HG02973 (cell line): ENCODE measurements at regions not wholly inside any gene's neighbourhood (a gene's known extent, or its start where the extent isn't known, plus 50 kb on each side); places are given as distances from the start of the nearest gene placed in this dataset.
"Not testable (repeated sequence)": the region's sequence is repeated elsewhere in the genome, so short reads cannot be mapped to it uniquely, and the experiment has no call there.

Source experiments
- ATAC-seq: cut with Tn5 transposase; IDR thresholded peaks from one replicate; pipeline ENCODE4 v1.9.1; 2021; ENCODE audit warnings: moderate library complexity; ENCODE audit not compliant: unreplicated experiment

DNA sequence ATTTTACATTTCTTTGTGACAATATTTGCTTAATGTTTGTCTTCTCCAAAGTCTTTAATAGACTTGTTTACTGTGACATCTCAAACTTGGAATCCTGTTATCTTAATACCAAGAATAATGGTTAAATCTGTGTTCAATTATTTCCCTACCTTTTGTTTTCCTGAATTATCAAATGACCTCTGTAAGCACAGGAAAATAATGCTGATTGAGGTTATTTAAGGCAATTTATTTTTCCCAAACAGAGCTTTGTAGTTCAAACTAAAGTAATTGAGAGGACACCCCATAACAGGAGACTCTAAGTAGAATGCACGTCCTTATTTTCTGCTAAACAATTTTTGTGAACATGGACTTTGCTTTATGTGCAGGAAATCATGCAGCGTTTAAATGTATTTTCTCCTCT is 195.0 kb downstream of the BTBD3 start:
- ATAC-seq = no peak

DNA sequence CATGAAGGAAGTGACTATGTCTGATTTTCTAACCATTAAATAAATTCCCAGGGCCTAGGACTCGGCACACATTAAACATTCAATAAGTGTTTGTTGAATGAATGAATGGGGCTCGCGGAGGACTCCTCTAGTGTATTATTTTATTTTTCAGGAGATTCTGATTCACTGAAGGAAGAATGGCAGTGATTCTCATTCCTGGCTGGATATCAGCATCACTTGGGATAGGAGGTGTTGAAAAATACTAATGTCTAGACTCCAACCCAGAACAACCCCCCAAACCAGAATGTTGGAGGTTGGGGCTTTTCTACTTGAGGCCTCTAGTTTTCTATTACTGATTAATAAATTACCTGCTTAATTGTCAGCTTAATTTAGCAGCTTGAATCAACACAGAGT is 195.4 kb downstream of the BTBD3 start:
- no peak for ATAC-seq

DNA sequence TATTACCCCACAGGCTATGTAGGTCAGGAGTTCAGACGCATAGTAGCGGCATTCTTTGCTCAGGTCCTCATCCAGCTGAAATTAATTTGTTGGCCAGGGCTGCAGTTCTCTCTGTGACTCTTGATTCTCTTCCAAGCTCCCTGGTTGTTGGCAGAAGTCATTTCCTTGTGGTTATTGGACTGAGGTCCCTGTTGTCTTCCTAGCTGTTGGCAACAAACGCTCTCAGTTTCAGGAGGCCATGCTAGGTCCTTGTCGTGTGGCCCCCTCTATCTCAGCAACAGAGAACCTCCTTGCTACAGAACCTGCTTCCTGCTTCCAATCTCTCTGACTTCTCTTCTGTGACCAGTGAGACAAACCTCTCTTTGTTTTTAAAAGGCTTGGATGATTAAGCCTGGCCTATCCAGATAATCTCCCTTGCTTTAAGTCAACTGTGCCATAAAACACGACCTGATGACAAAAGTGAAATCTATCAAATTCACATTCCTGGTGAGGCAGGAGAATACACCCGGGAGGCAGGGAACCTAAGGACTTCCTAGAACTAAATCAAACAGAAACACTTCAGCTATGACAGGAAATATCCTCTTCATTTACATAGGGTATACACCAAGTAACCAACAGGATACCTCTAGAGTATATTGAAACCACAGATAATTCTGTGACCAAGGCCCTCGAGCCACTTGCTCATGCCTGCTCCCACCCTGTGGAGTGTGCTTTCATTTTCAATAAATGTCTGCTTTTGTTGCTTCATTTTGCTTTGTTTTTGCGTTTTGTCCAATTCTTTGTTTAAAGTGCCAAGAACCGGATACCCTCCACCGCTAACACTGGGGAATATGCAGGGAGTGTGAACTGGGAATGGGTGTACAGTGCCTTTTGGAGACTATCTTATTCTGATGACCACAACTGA is 196.0 kb downstream of the BTBD3 start:
- no peak for ATAC-seq

DNA sequence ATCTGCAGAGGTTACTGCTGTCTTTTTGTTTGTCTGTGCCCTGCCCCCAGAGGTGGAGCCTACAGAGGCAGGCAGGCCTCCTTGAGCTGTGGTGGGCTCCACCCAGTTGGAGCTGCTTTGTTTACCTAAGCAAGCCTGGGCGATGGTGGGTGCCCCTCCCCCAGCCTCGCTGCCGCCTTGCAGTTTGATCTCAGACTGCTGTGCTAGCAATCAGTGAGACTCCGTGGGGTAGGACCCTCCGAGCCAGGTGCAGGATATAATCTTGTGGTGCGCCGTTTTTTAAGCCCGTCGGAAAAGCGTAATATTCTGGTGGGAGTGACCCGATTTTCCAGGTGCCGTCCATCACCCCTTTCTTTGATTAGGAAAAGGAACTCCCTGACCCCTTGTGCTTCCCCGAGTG is 211.4 kb downstream of the BTBD3 start:
- not testable (repeated sequence) for ATAC-seq

DNA sequence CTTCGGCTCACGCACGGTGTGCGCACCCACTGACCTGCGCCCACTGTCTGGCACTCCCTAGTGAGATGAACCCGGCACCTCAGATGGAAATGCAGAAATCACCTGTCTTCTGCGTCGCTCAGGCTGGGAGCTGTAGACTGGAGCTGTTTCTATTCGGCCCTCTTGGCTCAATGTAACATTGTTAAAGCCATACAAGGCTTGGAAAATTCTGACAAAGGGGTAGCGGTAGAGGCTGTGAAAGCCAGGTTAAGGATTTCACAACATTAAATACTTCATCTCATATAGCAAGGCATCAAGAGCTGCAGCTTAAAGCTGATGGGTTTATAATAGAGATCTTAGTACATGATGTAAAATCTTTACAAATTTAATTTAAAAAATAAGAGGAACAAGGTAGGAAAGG is 211.8 kb downstream of the BTBD3 start:
- not testable (repeated sequence) for ATAC-seq

DNA sequence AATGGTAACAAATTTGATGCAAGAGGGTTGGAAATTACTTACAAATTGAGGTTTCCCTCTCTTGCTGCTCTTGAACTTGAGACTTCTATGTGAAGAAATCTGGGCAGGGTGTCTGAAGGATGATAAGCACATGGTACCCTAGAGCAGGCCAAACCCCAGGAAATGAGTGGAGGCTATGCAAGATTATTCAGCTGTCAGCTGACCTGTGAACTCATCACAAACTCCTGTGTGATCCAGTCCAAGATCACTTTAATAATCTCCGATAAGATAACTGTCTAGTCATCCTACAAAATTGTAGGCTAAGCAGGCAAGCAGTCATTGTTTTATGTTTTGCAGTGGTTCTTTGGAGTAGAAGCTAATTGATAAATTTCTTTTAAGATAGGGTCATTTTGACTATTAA is 213.1 kb downstream of the BTBD3 start:
- no peak for ATAC-seq

DNA sequence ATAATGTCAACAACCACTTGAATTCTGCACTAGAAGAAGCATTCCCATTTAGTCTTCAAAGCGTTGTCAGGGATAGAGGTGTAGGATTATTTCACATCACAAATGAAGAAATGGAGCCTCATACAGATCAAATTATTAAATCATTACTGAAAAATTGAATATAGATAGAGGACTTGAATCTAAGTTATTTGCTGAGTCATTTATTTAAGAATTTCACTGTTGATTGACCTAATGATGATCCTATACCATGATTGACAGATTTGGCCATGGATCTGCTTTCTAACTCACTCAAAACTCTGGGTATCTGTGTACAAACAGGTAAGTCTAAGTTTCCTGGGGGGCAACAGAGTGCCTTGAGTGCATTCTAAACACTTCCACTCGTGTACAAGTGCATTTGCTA is 215.9 kb downstream of the BTBD3 start:
- no peak for ATAC-seq

DNA sequence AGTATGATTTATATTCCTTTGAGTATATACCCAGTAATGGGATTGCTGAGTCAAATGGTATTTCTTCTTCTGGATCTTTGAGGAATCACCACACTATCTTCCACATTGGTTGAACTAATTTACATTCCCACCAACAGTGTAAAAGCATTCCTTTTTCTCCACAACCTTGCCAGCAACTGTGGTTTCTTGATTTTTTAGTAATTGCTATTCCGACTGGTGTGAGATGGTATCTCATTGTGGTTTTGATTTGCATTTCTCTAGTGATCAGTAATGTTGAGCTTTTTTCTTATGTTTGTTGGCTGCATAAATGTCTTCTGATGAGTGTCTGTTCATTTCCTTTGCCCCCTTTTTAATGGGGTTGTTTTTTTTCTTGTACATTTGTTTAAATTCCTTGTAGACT is 228.3 kb downstream of the BTBD3 start:
- not testable (repeated sequence) for ATAC-seq

DNA sequence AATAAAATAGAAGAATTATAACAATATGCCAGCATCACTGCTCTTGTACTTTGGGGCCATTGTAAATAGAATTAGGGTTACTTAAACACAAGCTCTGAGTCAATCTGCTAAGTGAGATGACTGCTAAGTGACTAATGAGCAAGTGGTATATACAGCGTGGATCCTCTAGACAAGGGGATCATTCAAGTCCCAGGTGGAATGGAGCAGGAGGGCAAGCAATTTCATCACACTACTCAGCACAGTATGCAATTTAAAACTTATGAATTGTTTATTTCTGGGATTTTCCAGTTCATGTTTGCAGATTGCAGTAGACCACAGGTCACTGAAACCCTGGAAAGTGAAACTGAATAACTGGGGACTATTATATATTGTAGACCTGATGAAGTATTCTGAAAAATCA is 235.3 kb downstream of the BTBD3 start:
- ATAC-seq = no peak

DNA sequence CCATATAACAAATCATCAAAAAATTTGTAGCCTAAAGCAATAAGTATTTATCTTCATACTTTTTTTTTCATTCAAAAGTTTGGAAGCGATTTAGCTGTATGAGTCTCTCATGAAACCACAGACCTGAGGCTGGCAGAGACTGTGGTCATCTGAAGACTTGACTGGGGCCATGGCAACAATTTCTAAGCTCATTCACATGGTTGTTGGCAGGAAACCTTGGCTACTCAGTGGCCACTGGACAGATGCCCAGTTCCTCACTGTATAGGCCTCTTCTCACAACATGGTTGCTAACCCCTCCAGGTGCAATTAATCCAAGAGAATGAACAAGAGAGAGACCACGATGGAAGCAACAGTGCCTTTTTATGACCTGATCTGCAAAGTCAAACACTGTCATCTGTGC is 235.9 kb downstream of the BTBD3 start:
- ATAC-seq = no peak

DNA sequence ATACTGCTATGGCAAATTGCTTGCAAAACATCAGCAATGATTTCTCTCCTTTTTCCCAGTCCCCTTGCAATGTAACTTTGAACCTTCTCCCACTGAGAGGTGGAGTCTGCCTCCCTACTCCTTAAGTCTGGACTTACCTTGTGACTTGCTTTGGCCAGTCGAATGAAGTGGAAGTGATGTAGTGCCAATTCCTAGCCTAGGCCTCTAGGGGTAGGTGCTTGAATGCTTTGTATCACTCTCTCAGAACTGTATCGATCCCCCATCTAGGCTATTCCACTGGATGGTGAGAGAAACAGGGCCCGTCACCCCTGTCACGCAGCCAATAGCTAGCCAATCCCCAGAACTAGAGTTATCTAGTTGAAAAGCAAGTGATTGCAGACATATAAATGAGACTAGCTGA is 238.6 kb downstream of the BTBD3 start:
- ATAC-seq = no peak

DNA sequence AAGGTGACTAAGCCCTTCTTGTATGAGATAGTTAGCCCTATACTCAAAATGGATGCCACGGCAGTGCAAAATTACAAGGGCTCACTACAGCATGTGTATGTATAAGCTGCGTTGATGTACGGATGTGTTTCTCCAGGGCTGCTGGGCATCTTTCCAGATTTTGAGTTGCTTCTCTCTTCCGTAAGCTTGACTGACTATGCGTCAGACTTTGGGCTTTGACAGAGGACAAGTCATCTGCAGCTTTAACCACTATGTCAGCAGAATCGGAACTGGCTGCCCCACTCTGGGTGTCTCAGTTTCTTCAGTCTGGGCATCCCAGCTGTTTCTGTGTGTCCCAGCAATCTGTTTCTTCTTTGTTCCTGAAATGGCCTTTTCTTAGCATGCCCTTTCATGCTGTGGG is 241.6 kb downstream of the BTBD3 start:
- ATAC-seq = no peak

DNA sequence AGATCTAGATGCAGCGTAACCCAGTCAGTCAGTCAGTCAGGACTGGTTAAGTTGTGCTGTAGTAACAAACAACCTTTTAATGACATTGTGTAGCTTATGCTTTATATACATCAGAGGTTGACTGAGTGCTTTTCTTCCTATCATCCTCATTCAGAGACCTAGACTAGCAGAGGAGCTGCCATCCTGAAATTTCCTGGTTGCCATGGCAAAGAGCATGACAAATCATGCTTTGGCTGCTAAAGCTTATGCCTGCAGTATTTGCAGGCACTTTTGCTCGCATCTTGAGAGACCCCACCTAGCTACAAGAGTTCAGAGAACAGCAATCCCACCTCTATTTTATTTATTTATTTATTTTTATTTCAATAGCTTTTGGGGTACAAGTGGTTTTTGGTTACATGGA is 244.0 kb downstream of the BTBD3 start:
- ATAC-seq = no peak

DNA sequence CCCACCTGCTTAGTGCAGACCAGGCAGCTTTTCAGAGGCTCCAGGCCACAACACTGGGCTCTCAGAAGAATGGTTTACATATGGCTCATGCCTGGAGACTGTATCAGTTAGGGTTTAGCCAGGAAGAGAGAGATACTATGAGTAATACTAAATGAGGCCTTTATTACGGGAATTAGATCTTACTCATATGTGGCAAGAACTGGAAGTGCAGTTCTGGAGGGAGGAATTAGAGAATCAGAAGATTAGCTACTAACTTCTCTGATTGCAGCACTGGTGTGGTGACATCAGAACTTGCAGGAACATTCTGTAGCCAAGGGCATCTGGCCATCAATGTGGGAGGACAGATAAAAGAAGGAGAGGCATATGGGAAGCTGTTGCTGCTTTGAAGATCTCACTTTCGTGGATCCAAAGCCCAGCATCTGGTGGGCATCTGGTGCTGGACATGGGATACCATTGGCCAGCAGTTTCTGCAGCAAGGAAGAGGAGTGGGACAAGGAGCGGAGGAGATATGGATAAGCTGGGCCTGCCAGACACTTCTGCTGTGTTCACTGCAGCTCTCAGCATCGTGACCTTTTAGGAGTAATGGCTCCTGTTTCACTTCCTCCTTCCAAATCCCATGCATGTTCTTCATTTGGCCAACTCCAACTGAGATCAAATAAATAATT is 248.5 kb downstream of the BTBD3 start:
- no peak for ATAC-seq

DNA sequence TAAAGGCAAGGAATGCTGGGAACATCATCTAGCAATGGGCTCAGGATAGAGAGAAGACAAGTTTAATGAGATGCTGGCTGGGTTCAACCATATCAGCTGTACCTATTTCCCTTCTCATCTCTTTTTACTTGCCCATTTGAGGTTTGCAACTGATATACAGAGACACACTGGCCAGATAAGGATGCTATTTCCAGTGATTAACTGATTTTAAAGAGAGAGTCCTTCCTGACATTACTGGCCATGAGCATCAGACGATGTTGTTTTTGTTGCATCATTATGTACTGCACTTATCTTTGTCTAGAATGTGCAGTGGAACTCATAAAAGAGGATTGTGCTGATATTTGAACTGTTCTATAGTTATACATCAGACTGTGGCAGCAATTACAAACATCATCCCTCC is 252.7 kb downstream of the BTBD3 start:
- ATAC-seq = no peak

DNA sequence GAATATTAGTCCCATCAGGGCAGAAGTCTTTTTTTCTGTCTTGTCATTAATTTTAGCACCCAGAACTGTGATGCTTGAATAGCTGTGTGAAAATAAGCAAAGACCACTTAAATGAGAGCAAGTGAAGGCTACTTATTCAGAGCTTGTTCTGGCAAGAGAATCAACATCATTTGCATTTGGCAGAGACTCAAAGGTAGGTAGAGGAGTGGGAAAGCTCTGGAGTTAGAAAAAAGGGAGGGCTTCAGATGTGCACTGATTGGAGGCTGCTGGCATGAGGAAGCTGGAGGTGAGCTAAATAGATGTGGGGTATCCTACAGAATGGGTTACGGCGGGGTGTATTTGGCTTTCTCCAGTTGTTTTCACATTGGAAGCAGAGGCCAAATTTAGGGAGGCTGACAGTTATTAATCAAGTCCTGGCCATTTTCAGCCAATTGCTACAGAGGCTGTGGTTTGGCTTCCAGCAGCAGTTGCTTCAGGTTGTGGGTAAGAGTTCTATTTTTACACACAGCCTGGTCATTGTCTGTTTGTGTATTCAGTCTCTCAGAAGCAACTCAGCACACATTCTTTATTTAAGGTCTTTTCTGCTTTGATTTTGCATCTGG is 254.3 kb downstream of the BTBD3 start:
- ATAC-seq = no peak

DNA sequence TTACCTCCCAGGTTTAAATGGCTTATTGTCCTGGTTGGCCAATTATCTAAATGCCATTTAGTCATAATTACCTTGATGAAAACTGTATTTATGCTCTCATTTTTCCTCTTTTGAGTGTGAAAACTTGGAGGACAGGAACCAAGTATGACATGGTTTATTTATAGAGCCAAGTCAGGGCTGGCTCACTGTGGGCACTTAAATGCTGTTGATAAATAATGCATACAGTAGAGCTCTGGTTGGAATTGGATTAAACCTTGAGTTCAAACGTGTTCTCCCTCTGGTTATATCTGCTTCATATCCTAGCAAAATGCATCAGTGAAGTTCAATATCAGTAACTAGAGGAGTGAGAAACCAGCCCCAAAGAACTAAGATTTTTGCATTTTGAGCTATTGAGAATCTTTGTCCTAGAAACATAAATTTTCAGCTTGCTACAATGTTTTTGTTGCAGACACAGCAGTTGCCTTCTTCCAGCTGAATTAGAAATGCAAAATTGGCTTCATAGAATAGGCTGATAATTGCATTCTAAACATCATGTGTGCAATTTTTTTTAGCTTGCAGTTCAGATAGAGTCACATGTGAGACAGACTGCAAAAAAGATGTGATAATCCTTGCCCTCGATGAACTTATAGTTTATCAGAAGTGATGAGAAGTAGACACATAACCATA is 255.8 kb downstream of the BTBD3 start:
- no peak for ATAC-seq

DNA sequence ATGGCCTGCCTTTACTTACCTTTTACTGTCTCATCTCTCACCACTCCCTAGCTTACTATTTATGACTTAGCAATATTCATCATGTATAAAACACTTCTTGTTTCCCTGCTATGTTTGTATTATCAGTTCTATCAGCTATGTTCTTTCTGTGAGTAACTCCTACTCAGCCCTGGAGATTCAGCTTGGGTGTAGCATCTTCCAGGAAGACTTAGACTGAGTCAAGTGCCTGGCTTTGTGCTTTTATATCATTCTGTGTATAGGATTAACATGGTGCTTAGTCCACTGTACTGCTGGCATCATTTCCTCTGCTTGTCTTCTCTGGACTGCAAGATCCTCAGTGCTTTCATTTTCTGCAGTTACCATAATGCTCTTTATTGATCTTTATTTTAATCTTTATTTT is 257.8 kb downstream of the BTBD3 start:
- no peak for ATAC-seq

DNA sequence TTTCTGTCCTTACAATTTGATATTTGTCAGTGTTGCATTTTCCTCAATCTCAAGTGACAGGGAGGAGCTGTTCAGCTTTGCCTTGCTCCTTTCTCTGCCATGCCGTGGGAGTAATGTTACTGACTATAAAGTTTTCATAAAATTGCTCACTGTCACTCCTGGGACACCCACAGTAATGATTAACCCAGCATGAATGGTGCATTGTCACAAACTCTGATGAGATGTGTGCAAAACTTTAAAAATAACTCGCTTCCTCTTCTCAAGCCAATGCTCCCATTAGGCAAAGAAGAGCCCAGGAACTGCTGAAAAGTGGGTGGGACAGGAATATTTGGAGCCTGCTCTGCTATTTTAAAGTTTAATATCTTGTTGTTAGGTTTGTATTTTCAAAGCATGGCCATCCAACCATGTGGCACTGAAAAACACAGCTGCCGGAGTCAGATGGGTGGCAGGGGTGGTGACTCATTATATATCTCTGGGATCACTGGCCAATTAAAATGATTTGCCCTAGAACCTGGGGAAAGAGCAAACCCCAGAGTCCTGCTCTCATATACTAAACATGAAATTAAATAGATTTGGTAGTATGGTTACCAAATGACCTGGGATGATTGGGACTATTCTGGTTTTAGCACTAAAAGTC is 260.1 kb downstream of the BTBD3 start:
- no peak for ATAC-seq

DNA sequence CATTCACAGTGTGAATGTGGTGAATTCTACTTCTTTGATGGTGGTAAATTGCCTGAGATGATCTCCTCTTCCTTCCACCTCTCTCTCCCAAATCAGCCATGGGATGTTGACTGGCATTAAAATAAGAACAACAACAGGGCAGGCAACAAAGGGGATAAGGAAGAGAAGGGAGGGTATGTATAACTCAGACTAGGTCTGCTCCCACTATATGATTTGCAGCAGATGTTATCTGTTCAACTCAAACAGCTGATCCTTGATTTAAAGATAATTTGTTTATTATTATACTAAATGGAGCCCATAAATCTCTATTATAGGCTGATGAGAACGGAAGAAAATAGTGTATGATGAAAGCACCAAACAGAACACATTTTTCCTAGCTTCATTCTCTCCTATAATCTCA is 262.0 kb downstream of the BTBD3 start:
- ATAC-seq = no peak

DNA sequence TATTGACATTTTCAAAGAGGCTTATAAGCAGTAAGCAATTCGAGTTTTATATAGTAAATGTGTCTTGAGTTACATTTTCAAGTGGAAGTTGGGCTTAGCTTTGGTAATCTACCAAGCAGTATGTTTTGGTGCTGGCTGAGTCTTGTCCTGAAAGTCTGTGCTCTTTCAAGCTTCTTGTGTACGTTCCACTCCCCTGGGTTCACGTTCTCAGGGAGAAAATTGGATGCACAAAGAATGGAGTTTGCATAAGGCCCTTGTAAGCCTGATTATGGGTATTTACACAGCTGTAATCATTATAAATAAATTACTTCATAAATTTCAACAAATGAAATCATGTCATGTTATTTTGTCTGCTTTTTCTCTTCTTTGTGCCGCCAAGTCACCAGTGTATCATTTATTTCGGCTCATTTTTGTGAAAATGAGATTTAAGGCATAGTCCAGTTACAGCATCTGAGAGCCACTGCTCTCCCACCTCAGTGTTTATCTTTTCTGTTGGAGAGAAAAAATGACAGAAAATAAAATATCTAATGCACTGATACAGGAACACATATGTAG is 262.5 kb downstream of the BTBD3 start:
- no peak for ATAC-seq
